NB4 (cell line): ENCODE measurements at regions not wholly inside any gene's neighbourhood (a gene's known extent, or its start where the extent isn't known, plus 50 kb on each side); places are given as distances from the start of the nearest gene placed in this dataset.

ENCODE experiments used
- DNase-seq: peaks from one replicate; pipeline ENCODE4 v3.0.0; 2010; ENCODE audit warnings: low read depth
- H3K4me3 ChIP-seq: one replicate; pipeline ENCODE4 v1.5.1; 2011; ENCODE audit warnings: mild to moderate bottlenecking, low read depth, low read length, moderate library complexity
- CTCF ChIP-seq: IDR thresholded peaks from one replicate; pipeline ENCODE4 v1.5.1; 2012; ENCODE audit warnings: low read depth, low read length
- MAX ChIP-seq: IDR thresholded peaks from 2 replicates; pipeline ENCODE4 v1.6.1; 2011; ENCODE audit warnings: low read depth, low read length
- MYC ChIP-seq: IDR thresholded peaks from 2 replicates; pipeline ENCODE4 v1.6.1; 2011; ENCODE audit warnings: low read depth, low read length
- POLR2A ChIP-seq: IDR thresholded peaks from 2 replicates; pipeline ENCODE4 v1.6.1; 2011; ENCODE audit warnings: mild to moderate bottlenecking; ENCODE audit not compliant: insufficient read length; ENCODE audit errors: extremely low read depth

- no peak overlapping the region for H3K4me3 ChIP-seq
- no peak for DNase-seq
- TF ChIP-seq CTCF (no peak), POLR2A (no peak), MYC (no peak)
Measured at GRCh38 chr4:173590697-173591096, 60.7 kb upstream of the HAND2 start.

GRCh38 chr4:173585876-173586572 is 56.0 kb upstream of the HAND2 start:
- TF ChIP-seq POLR2A (no peak), CTCF (no peak), MAX (no peak), MYC (no peak)
- no peak overlapping the region for H3K4me3 ChIP-seq
- DNase-seq, result no peak

- no peak for DNase-seq
- TF ChIP-seq MYC, result no peak
- TF ChIP-seq POLR2A, result no peak
- TF ChIP-seq CTCF, result no peak
- no peak for TF ChIP-seq MAX
Measured at GRCh38 chr4:173584506-173584905, 54.5 kb upstream of the HAND2 start.

More at GRCh38 chr4:173584506-173584905, 54.5 kb upstream of the HAND2 start:
- no peak overlapping the region for H3K4me3 ChIP-seq
